ENCODE measurements at regions not wholly inside any gene's neighbourhood (a gene's known extent, or its start where the extent isn't known, plus 50 kb on each side); places are given as distances from the start of the nearest gene placed in this dataset.

- TF ChIP-seq CTCF (IDR thresholded peaks at IDR 0.05) (no peak), POLR2A (IDR thresholded peaks at IDR 0.05) (no peak)
- no peak overlapping the region for H3K27ac ChIP-seq
- no peaks in the 10 kb centered on the region for H3K27me3 ChIP-seq
- WGBS, 2 donors = 80 to 81% methylated on average over 1 of the region's 1 CpG
- no peaks in the 10 kb centered on the region for H3K36me3 ChIP-seq
- H3K4me1 ChIP-seq = no peaks in the 10 kb centered on the region
- no peak overlapping the region for H3K4me3 ChIP-seq (replicated peaks in 1 of 3)
- no peak for DNase-seq
- no peaks in the 10 kb centered on the region for H3K9me3 ChIP-seq
- intact Hi-C loops (cut with DNase I) = no loop called here
Measured at GRCh38 chr9:106207298-106207697, 513.0 kb downstream of the TMEM38B start.

- TF ChIP-seq CTCF (IDR thresholded peaks at IDR 0.05) (no peak), POLR2A (IDR thresholded peaks at IDR 0.05) (no peak)
- Histone ChIP-seq H3K27ac (no peak overlapping the region), H3K36me3 (no peaks in the 10 kb centered on the region), H3K4me1 (no peaks in the 10 kb centered on the region), H3K9me3 (no peaks in the 10 kb centered on the region), H3K27me3 (no peaks in the 10 kb centered on the region), H3K4me3 (replicated peaks in 1 of 3) (no peak overlapping the region)
- peak; percentile 5 to 44 for DNase-seq
- WGBS, 2 donors = 37 to 40% methylated on average over 3 of the region's 3 CpGs
- intact Hi-C loops (cut with DNase I) = no loop called here
Measured at GRCh38 chr9:106218427-106218826, 524.1 kb downstream of the TMEM38B start.

- H3K4me1 ChIP-seq = no peaks in the 10 kb centered on the region
- DNase-seq = no peak
- no peak for TF ChIP-seq POLR2A (IDR thresholded peaks at IDR 0.05)
- no peak for TF ChIP-seq CTCF (IDR thresholded peaks at IDR 0.05)
- no peaks in the 10 kb centered on the region for H3K36me3 ChIP-seq
- intact Hi-C loops (cut with DNase I) = no loop called here
- WGBS, 2 donors = 84 to 85% methylated on average over 3 of the region's 3 CpGs
- H3K27me3 ChIP-seq = no peaks in the 10 kb centered on the region
- H3K4me3 ChIP-seq (replicated peaks in 1 of 3) = no peak overlapping the region
- no peak overlapping the region for H3K27ac ChIP-seq
- H3K9me3 ChIP-seq = no peaks in the 10 kb centered on the region
Measured at GRCh38 chr9:106218854-106219253, 524.5 kb downstream of the TMEM38B start.

- TF ChIP-seq CTCF (IDR thresholded peaks at IDR 0.05) (no peak), POLR2A (IDR thresholded peaks at IDR 0.05) (no peak)
- WGBS, 2 donors = 81 to 84% methylated on average over 5 of the region's 5 CpGs
- H3K36me3 ChIP-seq = no peaks in the 10 kb centered on the region
- intact Hi-C loops (cut with DNase I) = no loop called here
- DNase-seq = no peak
- no peaks in the 10 kb centered on the region for H3K4me1 ChIP-seq
- H3K27ac ChIP-seq = no peak overlapping the region
- no peak overlapping the region for H3K4me3 ChIP-seq (replicated peaks in 1 of 3)
- H3K27me3 ChIP-seq = no peaks in the 10 kb centered on the region
- H3K9me3 ChIP-seq = no peaks in the 10 kb centered on the region
Measured at GRCh38 chr9:106220415-106220814, 526.1 kb downstream of the TMEM38B start.

GRCh38 chr9:106228861-106229260 is 534.5 kb downstream of the TMEM38B start:
- Histone ChIP-seq H3K27ac (peak overlapping the region in 1 of 3 donors; percentile 7), H3K4me1 (no peaks in the 10 kb centered on the region), H3K36me3 (no peaks in the 10 kb centered on the region), H3K27me3 (no peaks in the 10 kb centered on the region), H3K9me3 (no peaks in the 10 kb centered on the region), H3K4me3 (replicated peaks in 1 of 3) (no peak overlapping the region)
- TF ChIP-seq POLR2A (IDR thresholded peaks at IDR 0.05) = no peak
- TF ChIP-seq CTCF (IDR thresholded peaks at IDR 0.05) = no peak
- DNase-seq = no peak
- intact Hi-C loops (cut with DNase I) = no loop called here
- 45 to 57% methylated on average over 3 of the region's 3 CpGs for WGBS, 2 donors
